ENCODE measurements at regions not wholly inside any gene's neighbourhood (a gene's known extent, or its start where the extent isn't known, plus 50 kb on each side); places are given as distances from the start of the nearest gene placed in this dataset.

- H3K4me3 ChIP-seq: no peak overlapping the region
- TF ChIP-seq POLR2AphosphoS5 (IDR thresholded peaks at IDR 0.05): no peak
- no peak for TF ChIP-seq CTCF (IDR thresholded peaks at IDR 0.05)
- TF ChIP-seq POLR2A (IDR thresholded peaks at IDR 0.05): no peak
- H3K27me3 ChIP-seq (replicated peaks; ENCODE audit: insufficient read depth): no peaks in the 10 kb centered on the region
- no peaks in the 10 kb centered on the region for H3K4me1 ChIP-seq (replicated peaks)
- no peaks in the 10 kb centered on the region for H3K9me3 ChIP-seq
- no peak for DNase-seq (ENCODE audit: low spot score)
- no peak overlapping the region for H3K27ac ChIP-seq
- intact Hi-C loops (cut with DNase I): no loop called here
- no peaks in the 10 kb centered on the region for H3K36me3 ChIP-seq
- 94% methylated on average over 4 of the region's 4 CpGs for WGBS
Observed at GRCh38 chr2:182592691-182593393, 123.2 kb upstream of the DNAJC10 start.

GRCh38 chr2:182593394-182593975, 122.6 kb upstream of the DNAJC10 start:
- intact Hi-C loops (cut with DNase I): no loop called here
- no peaks in the 10 kb centered on the region for H3K36me3 ChIP-seq
- H3K4me1 ChIP-seq (replicated peaks): no peaks in the 10 kb centered on the region
- no peaks in the 10 kb centered on the region for H3K9me3 ChIP-seq
- no peak overlapping the region for H3K27ac ChIP-seq
- H3K27me3 ChIP-seq (replicated peaks; ENCODE audit: insufficient read depth): no peaks in the 10 kb centered on the region
- 53% methylated on average over 3 of the region's 3 CpGs for WGBS
- no peak for DNase-seq (ENCODE audit: low spot score)
- no peak overlapping the region for H3K4me3 ChIP-seq
- no peak for TF ChIP-seq POLR2AphosphoS5 (IDR thresholded peaks at IDR 0.05)
- TF ChIP-seq CTCF (IDR thresholded peaks at IDR 0.05): no peak
- TF ChIP-seq POLR2A (IDR thresholded peaks at IDR 0.05): no peak

- Histone ChIP-seq H3K4me3 (no peak overlapping the region), H3K36me3 (no peaks in the 10 kb centered on the region), H3K9me3 (no peaks in the 10 kb centered on the region), H3K4me1 (replicated peaks) (no peaks in the 10 kb centered on the region), H3K27me3 (replicated peaks; ENCODE audit: insufficient read depth) (no peaks in the 10 kb centered on the region), H3K27ac (no peak overlapping the region)
- DNase-seq (ENCODE audit: low spot score): no peak
- 92% methylated on average over 1 of the region's 1 CpG for WGBS
- TF ChIP-seq CTCF (IDR thresholded peaks at IDR 0.05) (no peak), POLR2A (IDR thresholded peaks at IDR 0.05) (no peak), POLR2AphosphoS5 (IDR thresholded peaks at IDR 0.05) (no peak)
- intact Hi-C loops (cut with DNase I): no loop called here
Observed at GRCh38 chr2:182594286-182594685, 121.8 kb upstream of the DNAJC10 start.

GRCh38 chr2:182595650-182596049, 120.4 kb upstream of the DNAJC10 start:
- Histone ChIP-seq H3K4me3 (no peak overlapping the region), H3K4me1 (replicated peaks) (no peaks in the 10 kb centered on the region), H3K9me3 (no peaks in the 10 kb centered on the region), H3K36me3 (no peaks in the 10 kb centered on the region), H3K27me3 (replicated peaks; ENCODE audit: insufficient read depth) (no peaks in the 10 kb centered on the region), H3K27ac (no peak overlapping the region)
- no peak for DNase-seq (ENCODE audit: low spot score)
- TF ChIP-seq POLR2AphosphoS5 (IDR thresholded peaks at IDR 0.05) (no peak), POLR2A (IDR thresholded peaks at IDR 0.05) (no peak), CTCF (IDR thresholded peaks at IDR 0.05) (no peak)
- intact Hi-C loops (cut with DNase I): no loop called here
- WGBS: 96% methylated on average over 2 of the region's 2 CpGs
